Caco-2 (cell line): ENCODE measurements at regions not wholly inside any gene's neighbourhood (a gene's known extent, or its start where the extent isn't known, plus 50 kb on each side); places are given as distances from the start of the nearest gene placed in this dataset.

Experiments used
- BruUV-seq: library from RNA; stranded (reverse); fragments of 400-500 nt; replicated peaks from 2 replicates; lab custom pipeline; 2021; lab: Mats Ljungman, UMichigan
- CTCF ChIA-PET: fragments of 300-600 bp; sonication (Branson Sonifier 250); formaldehyde crosslinking; loops from one replicate; lab custom pipeline; 2022; ENCODE audit warnings: antibody characterized with exemption; lab: Charles Lee
- POLR2A ChIA-PET: fragments of 300-600 bp; sonication (Branson Sonifier 250); formaldehyde crosslinking; loops from one replicate; lab custom pipeline; 2022; ENCODE audit warnings: antibody characterized with exemption; lab: Charles Lee
- DNase-seq, 2 experiments: peaks; one replicate each; pipeline versions ENCODE4 v3.0.0 to v3.0.0-alpha.2; 2020 to 2022
- H3K27me3 ChIP-seq: replicated peaks from 2 replicates; pipeline ENCODE4 v1.6.0; 2011; ENCODE audit warnings: low read length; ENCODE audit not compliant: control insufficient read depth, insufficient read depth
- H3K36me3 ChIP-seq: 2 replicates; pipeline ENCODE4 v1.5.1; 2011; ENCODE audit warnings: low read length; ENCODE audit not compliant: control insufficient read depth, insufficient read depth
- H3K4me1 ChIP-seq: fragments of 250-450 bp; sonication (Bioruptor Pico); 2 replicates; pipeline ENCODE4 v1.5.1; 2020; ENCODE audit warnings: mild to moderate bottlenecking
- H3K4me3 ChIP-seq: 2 replicates; pipeline ENCODE4 v1.5.1; 2011; ENCODE audit warnings: low read depth, mild to moderate bottlenecking, control low read depth, low read length
- H3K9me3 ChIP-seq: fragments of 250-450 bp; sonication (Bioruptor Pico); 2 replicates; pipeline ENCODE4 v1.5.1; 2020; ENCODE audit warnings: mild to moderate bottlenecking, moderate library complexity
- H3K27ac Mint-ChIP-seq: one replicate; pipeline ENCODE4 v1.8.0; 2022; ENCODE audit warnings: mixed read lengths; ENCODE audit not compliant: unreplicated experiment
- H3K27me3 Mint-ChIP-seq: one replicate; pipeline ENCODE4 v1.8.0; 2022; ENCODE audit warnings: mixed read lengths; ENCODE audit not compliant: insufficient read depth, unreplicated experiment
- H3K36me3 Mint-ChIP-seq: one replicate; pipeline ENCODE4 v1.8.0; 2022; ENCODE audit warnings: mild to moderate bottlenecking, mixed read lengths; ENCODE audit not compliant: insufficient read depth, unreplicated experiment
- H3K4me1 Mint-ChIP-seq: one replicate; pipeline ENCODE4 v1.8.0; 2022; ENCODE audit warnings: low read depth, mixed read lengths; ENCODE audit not compliant: unreplicated experiment
- H3K4me3 Mint-ChIP-seq: one replicate; pipeline ENCODE4 v1.8.0; 2022; ENCODE audit warnings: mild to moderate bottlenecking, moderate library complexity, mixed read lengths; ENCODE audit not compliant: unreplicated experiment
- H3K9me3 Mint-ChIP-seq: one replicate; pipeline ENCODE4 v1.8.0; 2022; ENCODE audit warnings: mixed read lengths; ENCODE audit not compliant: unreplicated experiment
- intact Hi-C: fragments of 100-400 bp; cut with micrococcal nuclease; formaldehyde crosslinking; loops from one replicate; pipeline ENCODE4 v1.10.0; 2022; ENCODE audit not compliant: unreplicated experiment
- TF ChIP-seq, protein P1 (sequence below), 2 experiments: fragments of 200-600 bp in 1 of 2; IDR thresholded peaks; 1 replicate in 1 of 2; 2 replicates in 1 of 2; pipeline versions ENCODE4 v1.5.1 to v1.8.0; 2011 to 2022; ENCODE audit warnings: antibody characterized with exemption in 1 of 2, control low read depth in 1 of 2, inconsistent platforms in 1 of 2, low read depth in 1 of 2, low read length in 1 of 2, mild to moderate bottlenecking in 1 of 2, moderate library complexity in 1 of 2; ENCODE audit not compliant: insufficient read depth in 1 of 2, severe bottlenecking in 1 of 2, unreplicated experiment in 1 of 2

DNA sequence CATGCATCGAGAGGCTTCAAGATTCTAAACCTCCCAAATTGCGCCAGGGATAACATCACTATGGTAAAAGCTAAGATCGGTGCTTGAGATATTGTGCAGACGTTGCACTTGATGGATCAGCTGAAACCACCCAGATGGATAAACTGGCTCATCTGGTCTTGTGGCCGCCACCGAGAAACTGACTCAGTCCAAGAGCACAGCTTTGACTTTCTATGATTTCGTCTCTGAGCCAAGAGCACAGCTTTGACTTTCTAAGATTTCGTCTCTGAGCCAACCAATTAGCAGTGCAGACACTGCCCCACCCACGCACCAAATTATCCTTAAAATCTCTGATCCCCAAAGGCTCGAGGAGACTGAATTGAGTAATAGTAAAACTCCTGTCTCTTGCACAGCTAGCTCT is 687.2 kb downstream of the FAM133A start:
- H3K27me3 Mint-ChIP-seq, result no peaks in the 10 kb centered on the region
- no peaks in the 10 kb centered on the region for H3K9me3 Mint-ChIP-seq
- BruUV-seq, result no TSS peak
- Histone ChIP-seq H3K27me3 (no peaks in the 10 kb centered on the region), H3K4me3 (no peak overlapping the region), H3K9me3 (no peaks in the 10 kb centered on the region), H3K36me3 (no peaks in the 10 kb centered on the region), H3K4me1 (no peaks in the 10 kb centered on the region)
- H3K27ac Mint-ChIP-seq, result no peak overlapping the region
- no peaks in the 10 kb centered on the region for H3K36me3 Mint-ChIP-seq
- CTCF ChIA-PET, result no interaction called here
- TF ChIP-seq, protein P1, sequence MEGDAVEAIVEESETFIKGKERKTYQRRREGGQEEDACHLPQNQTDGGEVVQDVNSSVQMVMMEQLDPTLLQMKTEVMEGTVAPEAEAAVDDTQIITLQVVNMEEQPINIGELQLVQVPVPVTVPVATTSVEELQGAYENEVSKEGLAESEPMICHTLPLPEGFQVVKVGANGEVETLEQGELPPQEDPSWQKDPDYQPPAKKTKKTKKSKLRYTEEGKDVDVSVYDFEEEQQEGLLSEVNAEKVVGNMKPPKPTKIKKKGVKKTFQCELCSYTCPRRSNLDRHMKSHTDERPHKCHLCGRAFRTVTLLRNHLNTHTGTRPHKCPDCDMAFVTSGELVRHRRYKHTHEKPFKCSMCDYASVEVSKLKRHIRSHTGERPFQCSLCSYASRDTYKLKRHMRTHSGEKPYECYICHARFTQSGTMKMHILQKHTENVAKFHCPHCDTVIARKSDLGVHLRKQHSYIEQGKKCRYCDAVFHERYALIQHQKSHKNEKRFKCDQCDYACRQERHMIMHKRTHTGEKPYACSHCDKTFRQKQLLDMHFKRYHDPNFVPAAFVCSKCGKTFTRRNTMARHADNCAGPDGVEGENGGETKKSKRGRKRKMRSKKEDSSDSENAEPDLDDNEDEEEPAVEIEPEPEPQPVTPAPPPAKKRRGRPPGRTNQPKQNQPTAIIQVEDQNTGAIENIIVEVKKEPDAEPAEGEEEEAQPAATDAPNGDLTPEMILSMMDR (IDR thresholded peaks at IDR 0.05; ENCODE audit: insufficient read depth in 1 of 2, low read depth in 1 of 2, low read length in 1 of 2, severe bottlenecking in 1 of 2, unreplicated experiment in 1 of 2), result no peak
- no peak for DNase-seq
- no peak overlapping the region for H3K4me3 Mint-ChIP-seq
- peaks cover 9% of the 10 kb centered on the region for H3K4me1 Mint-ChIP-seq
- POLR2A ChIA-PET, result no interaction called here
- intact Hi-C loops, result no loop called here

DNA sequence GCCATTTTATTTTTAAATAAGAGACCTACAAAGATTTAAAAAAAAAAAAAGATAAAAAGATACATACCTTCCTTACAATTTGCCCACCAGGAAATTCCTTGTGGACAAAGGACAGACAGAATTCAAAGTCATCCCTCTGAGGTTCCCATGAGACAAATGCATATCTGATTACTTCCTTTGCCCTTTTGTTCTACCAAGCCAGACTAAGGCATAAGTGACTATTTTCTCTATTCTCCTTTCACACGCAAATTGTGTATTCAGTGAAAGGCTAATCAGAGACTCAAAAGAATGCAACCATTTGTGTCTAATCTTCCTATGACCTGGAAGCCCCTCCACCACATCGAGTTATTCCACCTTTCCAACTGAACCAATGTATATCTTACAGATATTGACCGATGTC is 691.7 kb downstream of the FAM133A start:
- intact Hi-C loops, result no loop called here
- Mint-ChIP-seq H3K4me3 (no peak overlapping the region), H3K27ac (no peak overlapping the region), H3K36me3 (no peaks in the 10 kb centered on the region), H3K9me3 (no peaks in the 10 kb centered on the region), H3K4me1 (peaks cover 9% of the 10 kb centered on the region), H3K27me3 (no peaks in the 10 kb centered on the region)
- POLR2A ChIA-PET, result no interaction called here
- DNase-seq, result no peak
- TF ChIP-seq, protein P1 (IDR thresholded peaks at IDR 0.05; ENCODE audit: insufficient read depth in 1 of 2, low read depth in 1 of 2, low read length in 1 of 2, severe bottlenecking in 1 of 2, unreplicated experiment in 1 of 2), result no peak
- no peaks in the 10 kb centered on the region for H3K9me3 ChIP-seq
- no peaks in the 10 kb centered on the region for H3K27me3 ChIP-seq
- H3K4me1 ChIP-seq, result no peaks in the 10 kb centered on the region
- CTCF ChIA-PET, result no interaction called here
- BruUV-seq, result no TSS peak
- no peaks in the 10 kb centered on the region for H3K36me3 ChIP-seq
- H3K4me3 ChIP-seq, result no peak overlapping the region

DNA sequence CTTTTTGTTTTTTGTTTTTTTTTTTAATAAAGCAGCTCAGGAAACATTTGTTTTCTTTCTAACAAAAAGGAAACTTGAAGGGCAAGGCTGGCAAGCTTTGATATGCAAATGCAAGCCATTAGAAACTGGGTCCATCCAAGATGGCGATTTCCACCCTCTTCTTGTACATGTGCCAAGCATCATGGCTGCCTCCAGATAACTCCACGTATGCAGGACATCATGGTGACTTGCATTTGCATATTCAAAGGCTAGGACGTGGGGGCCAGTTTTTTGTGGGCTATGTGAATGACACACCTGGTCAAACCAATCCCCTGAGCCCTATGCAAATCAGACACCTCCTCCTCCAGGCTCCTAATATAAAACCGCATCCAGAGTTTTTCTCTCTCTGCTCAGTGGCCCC is 692.6 kb downstream of the FAM133A start:
- POLR2A ChIA-PET, result no interaction called here
- no peaks in the 10 kb centered on the region for H3K9me3 Mint-ChIP-seq
- peaks cover 9% of the 10 kb centered on the region for H3K4me1 Mint-ChIP-seq
- H3K4me3 ChIP-seq, result no peak overlapping the region
- no peaks in the 10 kb centered on the region for H3K36me3 ChIP-seq
- no peak overlapping the region for H3K27ac Mint-ChIP-seq
- intact Hi-C loops, result no loop called here
- no peaks in the 10 kb centered on the region for H3K27me3 ChIP-seq
- H3K27me3 Mint-ChIP-seq, result no peaks in the 10 kb centered on the region
- no peak overlapping the region for H3K4me3 Mint-ChIP-seq
- CTCF ChIA-PET, result no interaction called here
- H3K36me3 Mint-ChIP-seq, result no peaks in the 10 kb centered on the region
- TF ChIP-seq, protein P1 (IDR thresholded peaks at IDR 0.05; ENCODE audit: insufficient read depth in 1 of 2, low read depth in 1 of 2, low read length in 1 of 2, severe bottlenecking in 1 of 2, unreplicated experiment in 1 of 2), result no peak
- BruUV-seq, result no TSS peak
- H3K4me1 ChIP-seq, result no peaks in the 10 kb centered on the region
- H3K9me3 ChIP-seq, result no peaks in the 10 kb centered on the region
- DNase-seq, result no peak
